ENCODE measurements at regions not wholly inside any gene's neighbourhood (a gene's known extent, or its start where the extent isn't known, plus 50 kb on each side); places are given as distances from the start of the nearest gene placed in this dataset.

- no peak for DNase-seq (ENCODE audit: low read depth)
Observed at GRCh38 chr18:77444385-77444784, 194.7 kb downstream of the GALR1 start.

GRCh38 chr18:77448046-77448445, 198.4 kb downstream of the GALR1 start:
- DNase-seq (ENCODE audit: low read depth), result no peak

- DNase-seq (ENCODE audit: low read depth), result no peak
Observed at GRCh38 chr18:77455004-77455403, 205.4 kb downstream of the GALR1 start.

- no peak for DNase-seq (ENCODE audit: low read depth)
Observed at GRCh38 chr18:77457681-77458080, 208.0 kb downstream of the GALR1 start.

- no peak for DNase-seq (ENCODE audit: low read depth)
Observed at GRCh38 chr18:77461062-77461688, 211.5 kb downstream of the GALR1 start.

- DNase-seq (ENCODE audit: low read depth), result no peak
Observed at GRCh38 chr18:77464917-77465316, 215.3 kb downstream of the GALR1 start.

GRCh38 chr18:77466890-77467289, 217.2 kb downstream of the GALR1 start:
- DNase-seq (ENCODE audit: low read depth), result no peak

- DNase-seq (ENCODE audit: low read depth), result no peak
Observed at GRCh38 chr18:77469131-77469530, 219.5 kb downstream of the GALR1 start.

- no peak for DNase-seq (ENCODE audit: low read depth)
Observed at GRCh38 chr18:77470569-77471413, 221.1 kb downstream of the GALR1 start.

- no peak for DNase-seq (ENCODE audit: low read depth)
Observed at GRCh38 chr18:77472509-77472908, 222.9 kb downstream of the GALR1 start.

- no peak for DNase-seq (ENCODE audit: low read depth)
Observed at GRCh38 chr18:77478646-77479442, 229.2 kb downstream of the GALR1 start.

GRCh38 chr18:77481541-77481940, 231.9 kb downstream of the GALR1 start:
- no peak for DNase-seq (ENCODE audit: low read depth)

- DNase-seq (ENCODE audit: low read depth), result no peak
Observed at GRCh38 chr18:77482190-77483085, 232.8 kb downstream of the GALR1 start.

- no peak for DNase-seq (ENCODE audit: low read depth)
Observed at GRCh38 chr18:77486985-77487384, 237.3 kb downstream of the GALR1 start.

GRCh38 chr18:77487951-77488740, 238.5 kb downstream of the GALR1 start:
- DNase-seq (ENCODE audit: low read depth), result no peak

GRCh38 chr18:77495079-77495478, 245.4 kb downstream of the GALR1 start:
- DNase-seq (ENCODE audit: low read depth), result no peak

GRCh38 chr18:77495982-77496690, 246.5 kb downstream of the GALR1 start:
- no peak for DNase-seq (ENCODE audit: low read depth)

GRCh38 chr18:77501266-77501665, 251.6 kb downstream of the GALR1 start:
- no peak for DNase-seq (ENCODE audit: low read depth)

GRCh38 chr18:77505499-77505898, 255.9 kb downstream of the GALR1 start:
- no peak for DNase-seq (ENCODE audit: low read depth)

GRCh38 chr18:77512152-77512551, 262.5 kb downstream of the GALR1 start:
- DNase-seq (ENCODE audit: low read depth), result no peak

Data from CMK (cell line).